ENCODE measurements at regions not wholly inside any gene's neighbourhood (a gene's known extent, or its start where the extent isn't known, plus 50 kb on each side); places are given as distances from the start of the nearest gene placed in this dataset.

DNA sequence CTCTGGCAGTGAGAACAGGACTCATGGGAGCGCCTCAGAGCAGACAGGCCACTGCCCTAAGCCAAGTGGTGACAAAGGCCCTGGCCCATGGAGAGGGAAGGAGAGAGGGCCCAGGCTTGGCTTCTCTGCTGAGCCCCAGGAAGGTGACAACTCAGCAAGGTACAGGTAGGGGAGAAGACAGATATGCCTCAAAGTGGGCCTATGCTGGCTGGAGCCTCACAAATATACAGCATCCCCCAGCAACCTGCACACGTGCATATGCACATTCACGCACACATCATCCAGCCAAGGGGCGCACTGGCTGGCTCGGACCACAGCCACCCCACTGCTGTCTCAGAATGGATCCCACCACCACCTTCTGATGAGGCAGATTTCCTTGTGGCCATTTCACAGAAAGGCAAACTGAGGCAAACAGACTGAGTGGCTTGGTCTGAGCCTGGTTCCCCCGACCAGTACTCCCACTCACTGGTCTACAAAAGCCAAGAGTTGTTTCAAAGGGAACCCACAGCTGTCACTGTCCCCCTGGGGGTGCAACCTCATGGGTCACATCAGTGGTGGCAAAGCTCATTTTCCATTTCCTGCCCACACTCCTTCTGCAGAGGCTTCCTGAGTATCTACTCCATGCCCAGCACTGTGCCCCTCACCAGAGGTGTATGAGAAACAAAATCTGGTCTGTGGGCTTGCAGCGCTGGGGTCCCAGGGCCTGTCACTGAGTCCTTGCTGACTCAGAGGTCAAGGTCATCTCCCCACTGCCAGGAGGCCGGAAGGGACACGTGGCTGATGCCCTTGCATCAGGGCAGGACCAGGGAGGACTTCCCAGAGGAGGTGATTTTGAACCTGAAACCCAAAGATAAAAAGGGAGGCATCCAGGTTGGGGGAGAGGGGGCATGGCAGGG lies 67.3 kb upstream of the PRR5 start:
- DNase-seq, result no peak
- no peak for TF ChIP-seq POLR2A (IDR thresholded peaks at IDR 0.05; ENCODE audit: low read length)
- no peak for TF ChIP-seq GATA1 (IDR thresholded peaks at IDR 0.05; ENCODE audit: low read depth, low read length)

DNA sequence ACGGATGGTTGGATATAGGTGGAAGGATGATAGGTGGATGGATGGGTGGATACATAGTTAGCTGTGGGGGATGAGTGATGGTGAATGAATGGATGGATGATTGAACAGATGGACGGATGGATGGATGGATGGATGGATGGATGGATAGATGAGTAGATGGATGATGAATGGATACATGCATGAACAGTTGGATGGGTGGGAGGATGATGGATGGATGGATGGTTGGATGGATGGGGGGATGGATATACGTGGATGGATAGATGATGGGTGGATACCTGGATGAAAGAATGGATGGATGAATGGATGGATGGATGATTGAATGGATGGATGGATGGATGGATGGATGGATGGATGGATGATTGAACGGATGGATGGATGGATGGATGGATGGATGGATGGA lies 68.4 kb upstream of the PRR5 start:
- no peak for TF ChIP-seq POLR2A (IDR thresholded peaks at IDR 0.05; ENCODE audit: low read length)
- TF ChIP-seq GATA1 (IDR thresholded peaks at IDR 0.05; ENCODE audit: low read depth, low read length), result no peak

GRCh38 chr22:44632541-44633396 lies 69.2 kb upstream of the PRR5 start:
- no peak for TF ChIP-seq POLR2A (IDR thresholded peaks at IDR 0.05; ENCODE audit: low read length)
- no peak for TF ChIP-seq GATA1 (IDR thresholded peaks at IDR 0.05; ENCODE audit: low read depth, low read length)
- DNase-seq, result no peak

More for the DNA sequence above, 68.4 kb upstream of the PRR5 start:
- DNase-seq, result no peak

- TF ChIP-seq POLR2A (IDR thresholded peaks at IDR 0.05; ENCODE audit: low read length), result no peak
- TF ChIP-seq GATA1 (IDR thresholded peaks at IDR 0.05; ENCODE audit: low read depth, low read length), result no peak
These were observed 71.2 kb upstream of the PRR5 start for GRCh38 chr22:44630826-44631225.

GRCh38 chr22:44628835-44629234 lies 73.2 kb upstream of the PRR5 start:
- no peak for TF ChIP-seq POLR2A (IDR thresholded peaks at IDR 0.05; ENCODE audit: low read length)
- DNase-seq, result no peak

More at GRCh38 chr22:44630826-44631225, 71.2 kb upstream of the PRR5 start:
- DNase-seq, result no peak

GRCh38 chr22:44628273-44628672 lies 73.7 kb upstream of the PRR5 start:
- TF ChIP-seq GATA1 (IDR thresholded peaks at IDR 0.05; ENCODE audit: low read depth, low read length) (no peak), POLR2A (IDR thresholded peaks at IDR 0.05; ENCODE audit: low read length) (no peak)
- DNase-seq, result no peak

GRCh38 chr22:44627521-44628139 lies 74.4 kb upstream of the PRR5 start:
- no peak for DNase-seq
- TF ChIP-seq GATA1 (IDR thresholded peaks at IDR 0.05; ENCODE audit: low read depth, low read length) (no peak), POLR2A (IDR thresholded peaks at IDR 0.05; ENCODE audit: low read length) (no peak)

DNA sequence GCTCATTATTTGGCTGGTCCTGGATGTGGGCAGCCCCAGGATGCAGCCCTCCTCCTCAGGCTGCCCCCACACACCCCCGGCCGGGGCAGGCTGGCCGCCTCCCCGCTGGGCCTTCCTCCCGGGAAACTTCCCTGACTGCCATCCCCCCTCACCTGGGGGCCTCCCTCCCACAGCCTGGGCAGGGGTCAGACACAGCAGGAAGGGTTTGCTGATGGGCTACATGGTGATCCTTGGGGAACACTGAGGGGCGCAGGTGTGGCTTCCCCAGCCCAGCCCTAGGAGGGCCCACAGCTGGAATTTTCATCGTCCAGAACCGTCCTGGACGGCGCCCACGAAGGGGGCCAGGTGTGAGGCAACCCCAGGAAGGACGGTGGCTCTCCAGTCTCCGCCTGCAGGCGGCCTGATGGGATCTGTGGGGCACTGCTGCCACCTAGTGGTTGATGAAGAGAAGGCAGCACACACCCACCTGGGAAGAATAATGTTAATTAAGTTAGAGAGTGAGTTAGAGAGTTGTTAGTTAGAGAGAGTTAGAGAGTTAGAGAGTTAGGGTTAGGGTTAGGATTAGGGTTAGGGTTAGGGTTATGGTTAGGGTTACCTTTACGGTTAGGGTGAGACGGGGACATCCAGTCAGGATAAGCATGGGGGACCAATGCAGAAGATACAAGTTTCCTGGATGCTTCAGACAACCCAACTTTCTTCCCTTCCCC lies 75.9 kb upstream of the PRR5 start:
- no peak for TF ChIP-seq GATA1 (IDR thresholded peaks at IDR 0.05; ENCODE audit: low read depth, low read length)
- no peak for TF ChIP-seq POLR2A (IDR thresholded peaks at IDR 0.05; ENCODE audit: low read length)
- DNase-seq, result peak; percentile 66 to 86

GRCh38 chr22:44625421-44625760 lies 76.6 kb upstream of the PRR5 start:
- no peak for DNase-seq
- TF ChIP-seq POLR2A (IDR thresholded peaks at IDR 0.05; ENCODE audit: low read length) (no peak), GATA1 (IDR thresholded peaks at IDR 0.05; ENCODE audit: low read depth, low read length) (no peak)

DNA sequence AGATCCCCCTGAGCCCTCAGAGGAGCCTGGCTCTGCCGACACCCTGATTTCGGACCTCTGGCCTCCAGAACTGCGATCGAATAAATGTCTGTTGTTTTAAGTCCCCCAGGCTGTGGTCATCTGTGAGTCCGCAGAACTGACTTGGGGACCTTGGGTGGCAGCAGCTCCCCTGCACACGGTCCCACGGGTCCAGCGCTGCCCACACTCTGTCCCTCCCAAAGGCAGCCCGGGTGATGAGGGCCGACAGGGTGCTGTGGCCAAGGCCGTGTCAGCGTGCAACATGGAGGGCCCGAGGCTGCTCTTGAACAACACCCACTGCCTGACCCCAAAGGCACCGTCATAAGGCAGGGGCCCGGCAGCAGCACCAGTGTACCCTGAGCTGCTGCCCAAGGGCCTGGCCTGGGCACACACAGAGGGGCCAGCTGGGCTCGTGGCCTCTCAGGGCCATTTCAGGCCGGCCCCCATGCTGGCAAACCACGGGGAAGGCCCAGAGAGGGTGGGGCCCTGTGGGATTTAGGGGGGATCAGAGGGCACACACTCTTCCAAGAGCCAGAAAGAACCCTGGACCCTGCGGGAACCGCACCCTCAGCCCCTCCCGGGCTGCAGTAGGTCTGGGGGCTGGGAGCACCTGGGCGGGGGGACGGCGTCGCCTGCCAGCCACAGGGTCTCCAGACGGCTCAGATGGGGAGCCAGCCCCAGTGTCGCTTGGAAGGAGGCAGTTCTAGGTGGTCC lies 77.1 kb upstream of the PRR5 start:
- no peak for TF ChIP-seq POLR2A (IDR thresholded peaks at IDR 0.05; ENCODE audit: low read length)
- no peak for TF ChIP-seq GATA1 (IDR thresholded peaks at IDR 0.05; ENCODE audit: low read depth, low read length)

DNA sequence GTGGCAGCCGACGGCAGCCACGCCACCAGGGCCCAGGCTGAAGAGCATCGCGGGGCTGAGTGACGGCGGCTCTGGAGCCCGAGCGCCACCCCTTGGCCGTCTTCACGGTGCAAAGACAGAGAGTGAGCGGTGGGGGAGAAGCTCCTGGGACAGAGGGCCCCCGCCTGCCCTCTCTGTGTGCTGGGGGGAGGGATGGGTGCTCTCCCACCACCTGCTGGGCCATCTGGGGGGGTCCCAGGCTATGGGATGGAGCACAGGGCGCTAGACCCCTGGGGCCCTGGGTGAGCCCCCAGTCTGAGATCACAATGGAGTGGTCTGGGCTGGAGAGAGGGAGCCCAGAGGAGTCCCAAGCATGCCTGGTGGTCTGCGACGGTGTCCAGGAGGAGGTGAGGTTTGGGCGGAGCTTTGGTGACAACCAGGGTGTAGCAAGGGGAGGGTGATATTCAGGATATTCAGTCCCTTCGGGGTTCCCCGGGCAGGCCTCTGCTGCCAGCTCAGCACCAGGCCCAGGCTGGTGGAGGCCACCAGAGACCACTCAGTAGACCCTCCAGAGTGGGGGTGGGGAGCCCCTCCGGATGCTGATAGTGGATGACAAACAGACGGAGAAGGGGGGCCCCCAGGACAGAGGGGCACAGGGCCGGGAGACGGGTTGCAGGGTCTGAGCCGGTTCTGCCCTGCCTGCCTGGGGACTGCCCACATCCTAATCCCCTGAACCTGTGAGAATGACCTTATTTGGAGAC lies 78.1 kb upstream of the PRR5 start:
- peak in 1 of 2 experiments; percentile 22 for DNase-seq
- no peak for TF ChIP-seq GATA1 (IDR thresholded peaks at IDR 0.05; ENCODE audit: low read depth, low read length)
- TF ChIP-seq POLR2A (IDR thresholded peaks at IDR 0.05; ENCODE audit: low read length), result no peak

More for the DNA sequence above, 77.1 kb upstream of the PRR5 start:
- DNase-seq, result no peak

DNA sequence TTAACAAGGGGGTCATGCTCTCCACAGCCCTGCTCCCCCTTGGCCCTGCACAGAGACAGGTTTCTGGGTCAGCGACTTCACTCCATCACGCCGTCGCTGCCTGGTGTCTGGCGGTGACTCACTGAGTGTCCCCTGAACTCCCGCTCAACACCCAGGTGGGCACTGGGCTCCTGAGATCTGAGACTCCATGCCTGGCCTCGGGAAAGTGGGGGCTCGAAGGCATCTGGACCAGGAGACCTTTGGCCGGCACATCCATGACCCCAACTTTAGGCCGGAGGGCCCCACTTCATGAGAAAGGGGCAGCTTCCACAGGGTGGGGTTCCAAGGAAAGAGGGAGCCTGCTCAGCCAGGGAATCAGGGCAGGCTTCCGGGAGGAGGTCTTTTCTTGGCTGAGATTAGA lies 79.3 kb upstream of the PRR5 start:
- TF ChIP-seq POLR2A (IDR thresholded peaks at IDR 0.05; ENCODE audit: low read length), result no peak
- DNase-seq, result no peak

DNA sequence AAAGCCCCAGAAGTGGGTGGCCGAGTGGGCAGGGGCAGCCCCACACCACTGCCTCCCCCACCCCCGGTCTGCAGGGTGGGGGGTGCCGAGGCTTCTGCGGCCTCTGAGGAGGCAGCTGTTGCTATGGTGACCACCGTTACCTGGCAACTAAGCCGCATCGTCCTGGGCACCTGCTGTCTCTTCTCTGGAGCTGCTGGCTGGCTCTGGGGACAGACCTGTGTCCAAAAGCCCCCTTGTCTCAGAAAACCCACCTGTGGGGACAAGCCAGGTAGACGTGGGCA lies 79.9 kb upstream of the PRR5 start:
- DNase-seq, result peak; percentile 6 to 18

More for the DNA sequence above, 79.9 kb upstream of the PRR5 start:
- TF ChIP-seq POLR2A (IDR thresholded peaks at IDR 0.05; ENCODE audit: low read length), result no peak
- TF ChIP-seq GATA1 (IDR thresholded peaks at IDR 0.05; ENCODE audit: low read depth, low read length), result no peak
